NCI-H510A treated with DMSO at 0.1 percent for 48 hours (cell line): ENCODE measurements at regions not wholly inside any gene's neighbourhood (a gene's known extent, or its start where the extent isn't known, plus 50 kb on each side); places are given as distances from the start of the nearest gene placed in this dataset.

Source experiments
- DNase-seq: peaks from one replicate; lab custom pipeline; 2025; lab: John Stamatoyannopoulos, UW

DNA sequence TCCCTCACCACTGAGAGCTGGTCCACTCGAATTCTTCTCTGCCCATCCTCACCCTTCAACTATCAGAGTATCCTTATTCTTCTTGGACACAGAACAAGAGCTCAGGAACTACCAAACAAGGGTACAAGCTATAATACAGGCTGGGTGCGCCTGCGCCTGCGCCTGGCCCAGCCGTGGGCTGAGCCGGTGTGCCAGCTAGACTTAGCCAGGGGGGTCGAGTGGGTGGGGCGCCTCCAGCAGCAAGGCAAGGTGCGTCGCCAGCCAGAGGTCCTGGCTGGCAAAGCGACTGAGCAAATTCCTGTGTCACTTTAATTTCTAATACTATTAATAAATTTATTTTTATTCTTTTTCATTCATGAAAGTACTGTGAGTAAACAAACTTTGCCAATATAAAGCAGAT lies 1072.6 kb upstream of the PIK3C3 start:
- DNase-seq, result no peak

DNA sequence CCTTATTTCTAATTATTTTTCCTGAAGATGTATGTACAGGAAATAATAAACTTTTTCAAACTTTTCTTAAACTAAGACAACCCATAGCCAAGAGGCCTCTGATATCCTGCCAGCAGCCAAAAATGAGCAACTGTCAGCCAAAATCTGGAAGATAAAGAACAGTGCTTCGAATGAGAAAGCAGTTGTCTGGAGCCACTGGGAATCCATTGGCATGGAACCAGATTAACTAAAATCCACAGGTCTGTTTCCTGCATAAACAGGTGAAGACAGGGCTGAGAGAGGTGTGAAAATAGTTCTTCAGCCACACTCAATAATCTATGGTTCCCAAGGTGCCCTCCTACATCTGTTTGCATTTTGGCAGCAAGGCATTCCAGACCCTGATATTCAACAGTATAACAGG lies 1076.7 kb upstream of the PIK3C3 start:
- no peak for DNase-seq

GRCh38 chr18:40877096-40877495 lies 1077.9 kb upstream of the PIK3C3 start:
- no peak for DNase-seq

DNA sequence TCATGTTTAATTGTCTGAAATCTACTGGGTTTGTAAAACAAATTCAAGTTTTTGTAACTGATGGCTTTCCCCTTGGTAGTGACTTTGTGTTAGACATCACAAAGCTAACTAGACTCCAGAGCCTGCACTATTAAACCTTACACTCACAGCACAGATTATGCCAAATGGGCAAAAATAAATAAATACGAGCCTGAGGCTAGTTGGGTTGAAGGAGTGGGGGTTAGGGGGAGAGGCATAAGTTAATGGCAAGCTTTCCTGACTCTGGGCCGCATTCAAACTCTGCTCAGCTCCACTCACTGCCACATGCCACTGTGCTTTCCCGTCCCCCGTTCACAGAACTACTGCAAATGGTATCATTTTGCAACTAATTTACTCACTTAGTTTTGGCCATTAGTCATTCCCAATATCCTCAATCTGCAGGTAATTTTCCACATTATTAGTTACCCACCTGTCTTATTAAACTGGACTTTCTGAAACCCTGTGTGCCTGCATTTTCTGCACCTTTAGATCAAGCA lies 1079.9 kb upstream of the PIK3C3 start:
- DNase-seq, result no peak

DNA sequence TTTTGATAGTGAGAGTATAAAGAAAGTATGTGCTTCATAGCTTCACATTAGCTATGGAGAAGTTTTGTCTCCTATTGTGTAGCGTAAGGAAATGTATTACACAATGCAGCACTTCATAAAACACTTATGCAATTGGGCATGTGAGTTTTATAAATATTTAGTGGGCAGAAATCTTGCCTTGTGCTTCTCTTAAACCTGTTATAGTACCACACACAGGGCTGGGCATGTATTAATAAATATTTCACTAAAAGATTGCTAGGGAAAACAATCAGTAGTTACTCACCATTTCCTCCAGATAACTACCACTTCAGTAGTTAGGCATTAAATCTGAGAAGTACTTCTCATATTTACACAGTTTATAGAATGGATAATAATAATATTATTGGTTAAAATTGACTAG lies 1080.8 kb upstream of the PIK3C3 start:
- DNase-seq, result no peak

DNA sequence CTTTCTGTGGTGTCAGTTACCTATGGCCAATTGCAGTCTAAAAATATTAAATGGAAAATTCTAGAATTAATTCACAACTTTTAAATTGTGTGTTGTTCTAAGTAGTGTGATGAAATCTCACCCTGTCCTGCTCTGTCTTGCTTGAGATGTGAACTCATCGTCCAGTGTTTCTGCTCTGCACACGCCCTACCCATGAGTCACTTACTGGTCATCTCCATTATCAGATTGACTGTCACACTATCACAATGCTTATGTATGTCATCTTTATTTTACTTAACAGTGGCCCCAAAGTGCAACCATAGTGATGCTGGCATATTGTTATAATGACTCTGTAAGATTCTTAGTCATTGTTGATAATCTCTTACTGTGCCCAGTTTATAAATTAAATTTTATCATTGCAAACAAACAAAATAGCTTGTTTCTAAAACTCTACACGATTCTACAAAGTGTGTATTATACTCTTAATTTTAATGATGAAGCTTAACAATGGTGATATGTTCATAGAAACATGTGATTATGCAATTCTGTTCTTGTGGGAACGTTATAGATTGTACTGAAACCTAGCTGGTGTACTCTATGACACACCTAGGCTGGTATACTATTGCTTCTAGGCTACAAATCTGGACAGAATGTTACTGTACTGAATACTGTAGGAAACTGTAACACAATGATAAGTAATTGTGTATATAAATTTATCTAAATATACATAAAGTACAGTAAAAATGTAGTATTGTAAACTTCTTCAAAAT lies 1086.8 kb upstream of the PIK3C3 start:
- DNase-seq, result no peak

- no peak for DNase-seq
Observed at GRCh38 chr18:40867459-40867858, 1087.6 kb upstream of the PIK3C3 start.

DNA sequence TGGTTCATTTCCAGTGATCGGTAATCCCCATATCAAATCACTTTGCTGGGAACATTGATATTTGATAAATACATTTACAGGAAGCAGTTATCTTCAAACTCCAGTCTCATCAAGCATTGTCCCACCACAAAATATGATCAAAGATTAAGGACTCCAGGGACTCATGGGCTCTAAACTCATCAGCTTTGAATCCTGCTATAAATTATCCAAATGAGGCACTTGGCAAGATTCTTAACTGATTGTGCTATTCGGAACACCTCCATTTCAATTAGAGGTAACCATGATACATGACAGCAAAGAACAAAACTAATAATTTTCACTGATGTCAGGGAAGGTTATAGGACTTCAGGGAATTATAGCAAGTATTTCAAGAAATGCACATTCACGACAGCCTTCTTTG lies 1088.1 kb upstream of the PIK3C3 start:
- DNase-seq, result no peak

- DNase-seq, result no peak
Observed at GRCh38 chr18:40866013-40866645, 1088.9 kb upstream of the PIK3C3 start.

DNA sequence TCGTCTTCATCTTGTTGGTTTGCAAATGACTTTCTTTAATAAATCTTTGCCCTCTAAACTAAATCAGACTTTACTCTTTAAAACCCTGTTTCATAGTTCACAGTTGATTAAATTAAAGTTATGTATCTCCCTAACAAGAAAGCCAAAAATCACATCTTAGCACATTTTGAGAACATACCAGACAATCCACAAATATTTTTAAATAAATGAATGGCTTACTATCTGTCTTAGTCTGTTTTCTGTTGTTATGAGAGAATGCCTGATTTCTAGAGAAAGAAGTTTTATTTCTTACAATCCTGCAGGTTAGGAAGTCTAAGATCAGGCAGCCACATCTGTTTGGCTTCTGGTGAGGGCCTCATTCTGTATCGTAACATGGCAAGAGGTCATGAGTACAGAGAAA lies 1090.2 kb upstream of the PIK3C3 start:
- no peak for DNase-seq

- DNase-seq, result no peak
Observed at GRCh38 chr18:40863801-40864200, 1091.2 kb upstream of the PIK3C3 start.

- no peak for DNase-seq
Observed at GRCh38 chr18:40860189-40860588, 1094.8 kb upstream of the PIK3C3 start.

DNA sequence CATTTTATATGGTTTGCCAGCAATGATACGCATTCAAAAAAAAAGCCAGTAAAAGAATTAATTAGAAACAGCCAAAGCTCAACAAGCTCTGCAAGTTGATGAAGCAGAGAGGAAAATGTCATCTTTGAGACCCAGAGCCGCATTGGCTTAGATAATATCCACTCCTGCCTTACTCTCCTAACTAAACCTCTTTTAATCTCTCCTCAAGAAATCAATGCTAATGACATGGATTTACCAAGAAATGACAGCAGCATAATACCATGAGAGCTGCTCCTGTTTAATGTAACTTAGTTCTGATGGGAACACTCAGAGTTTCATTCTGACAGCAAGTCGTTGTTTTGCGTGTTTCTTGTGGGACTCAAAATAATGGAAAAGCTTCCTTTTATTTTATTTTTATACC lies 1099.4 kb upstream of the PIK3C3 start:
- no peak for DNase-seq

DNA sequence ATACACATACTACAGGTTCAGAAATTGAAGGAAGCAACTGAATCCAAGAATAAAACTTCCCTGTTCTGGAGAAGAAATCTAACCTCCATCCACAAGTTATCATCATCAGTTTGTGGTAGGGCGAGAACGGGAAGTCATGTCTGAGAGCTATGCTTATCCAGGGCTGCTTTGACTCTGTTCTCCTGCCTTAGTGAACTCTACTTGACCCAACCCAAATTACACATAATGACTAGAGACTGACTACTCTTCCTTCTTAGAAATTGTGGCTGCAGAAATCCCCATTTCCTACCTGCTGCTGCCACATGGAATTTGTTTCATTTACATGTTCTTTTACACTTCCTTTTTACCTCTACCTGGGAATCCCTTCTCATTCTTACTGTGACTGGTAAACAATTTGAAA lies 1102.6 kb upstream of the PIK3C3 start:
- DNase-seq, result no peak

DNA sequence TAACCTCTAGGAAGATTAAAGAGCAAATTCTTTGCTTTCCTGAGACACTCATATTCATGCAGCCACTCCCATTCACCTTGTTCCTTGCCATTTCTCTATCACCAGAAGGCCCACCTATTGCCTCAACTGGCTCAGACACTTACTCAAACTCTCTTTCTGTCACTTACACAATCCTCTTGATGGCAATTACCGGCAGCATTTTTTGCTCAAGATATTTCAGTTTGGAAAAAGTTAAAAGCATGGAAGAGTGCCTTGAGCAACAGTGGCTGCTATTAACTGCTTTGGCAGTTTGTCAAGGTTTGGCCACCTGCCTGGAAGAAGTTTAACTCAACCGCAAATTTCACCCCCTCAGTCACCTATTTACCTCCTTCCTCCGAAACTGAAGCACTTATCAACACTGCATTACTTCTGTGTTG lies 1104.0 kb upstream of the PIK3C3 start:
- no peak for DNase-seq

GRCh38 chr18:40849886-40850285 lies 1105.1 kb upstream of the PIK3C3 start:
- no peak for DNase-seq

DNA sequence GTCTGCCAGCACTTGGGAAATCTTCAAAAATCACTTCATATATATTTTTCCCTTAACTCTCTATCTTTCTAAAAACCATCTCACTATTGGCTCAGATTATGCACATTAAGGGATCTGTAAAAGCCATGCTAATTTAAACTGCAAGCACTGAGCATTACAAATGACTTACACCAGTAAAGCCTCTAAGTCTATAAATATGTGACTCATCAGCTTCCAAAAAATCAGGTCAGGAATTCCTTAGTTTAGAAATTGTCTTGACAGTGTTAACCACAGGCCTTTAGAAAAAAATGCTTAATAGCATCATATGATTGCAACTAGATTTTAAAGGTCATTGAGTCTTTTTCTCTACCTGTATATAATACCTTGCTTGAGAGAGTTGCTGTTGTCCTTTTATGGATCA lies 1113.6 kb upstream of the PIK3C3 start:
- DNase-seq, result no peak

GRCh38 chr18:40841063-40841462 lies 1114.0 kb upstream of the PIK3C3 start:
- DNase-seq, result no peak

- DNase-seq, result no peak
Observed at GRCh38 chr18:40832362-40832761, 1122.7 kb upstream of the PIK3C3 start.

DNA sequence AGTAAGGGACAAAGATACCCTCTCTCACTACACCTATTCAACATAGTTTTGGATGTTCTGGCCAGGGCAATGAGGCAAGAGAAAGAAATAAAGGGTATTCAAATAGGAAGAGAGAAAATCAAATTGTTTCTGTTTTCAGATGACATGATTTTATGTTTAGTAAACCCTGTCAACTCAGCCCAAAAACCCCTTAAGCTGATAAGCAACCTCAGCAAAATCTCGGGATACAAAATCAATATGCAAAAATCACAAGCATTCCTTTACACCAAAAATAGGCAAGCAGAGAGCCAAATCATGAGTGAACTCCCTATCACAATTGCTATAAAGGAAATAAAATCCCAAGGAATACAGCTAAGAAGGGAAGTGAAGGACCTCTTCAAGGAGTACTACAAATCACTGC lies 1130.7 kb upstream of the PIK3C3 start:
- DNase-seq, result no peak

DNA sequence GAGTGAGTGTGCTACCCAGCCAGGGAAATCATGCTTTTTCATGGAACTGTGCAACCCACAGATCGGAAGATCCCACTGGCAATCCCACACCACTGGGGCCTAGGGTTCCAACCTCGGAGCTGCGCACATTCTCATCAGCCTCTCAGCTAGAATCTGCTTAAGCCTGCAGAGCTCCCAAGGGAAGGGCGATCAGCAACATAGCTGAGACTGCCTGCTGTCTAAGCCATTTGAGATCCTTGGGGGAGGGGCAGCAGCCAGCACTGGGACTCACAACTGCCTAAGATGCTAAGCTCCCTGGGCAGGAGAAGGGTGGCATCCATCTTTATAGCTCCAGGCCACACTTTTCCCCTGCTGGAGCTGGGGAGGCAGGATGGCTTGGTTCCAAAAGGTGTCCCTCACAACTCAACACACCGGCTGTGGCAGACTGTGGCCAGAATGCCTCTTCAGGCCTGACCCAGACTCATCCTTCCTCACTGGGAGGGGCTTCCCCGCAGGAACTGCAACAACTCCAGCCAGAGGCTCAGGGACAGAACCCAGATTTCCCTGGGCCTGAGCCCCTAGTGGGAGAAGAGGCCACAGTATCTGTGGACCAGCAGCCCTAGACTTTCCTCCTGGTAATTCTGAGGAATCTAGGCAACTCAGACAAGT lies 1133.3 kb upstream of the PIK3C3 start:
- DNase-seq, result no peak

DNA sequence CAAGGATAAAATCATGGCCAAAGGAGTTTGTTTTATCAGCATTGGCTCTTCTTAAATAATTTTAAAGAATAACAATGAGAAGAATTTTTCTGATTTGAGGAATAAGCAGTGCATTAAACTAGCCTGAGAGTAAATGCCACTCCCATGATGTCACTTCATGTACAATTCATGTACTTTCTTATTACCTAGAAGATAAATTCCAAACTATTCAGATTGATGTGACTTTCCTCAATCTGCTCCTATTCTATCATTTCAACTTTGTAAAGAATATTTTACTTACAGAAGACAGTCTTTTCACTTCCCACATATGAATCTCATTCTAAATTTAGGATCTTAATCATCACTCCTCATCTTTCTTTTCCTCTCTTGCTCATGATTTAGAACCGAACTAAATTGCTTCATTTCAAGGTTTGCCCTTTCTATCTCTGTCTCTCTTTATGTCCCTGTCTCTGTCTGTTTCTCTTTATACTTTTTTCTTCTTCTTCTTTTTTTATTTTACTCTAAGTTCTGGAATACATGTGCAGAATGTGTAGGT lies 1142.0 kb upstream of the PIK3C3 start:
- no peak for DNase-seq

DNA sequence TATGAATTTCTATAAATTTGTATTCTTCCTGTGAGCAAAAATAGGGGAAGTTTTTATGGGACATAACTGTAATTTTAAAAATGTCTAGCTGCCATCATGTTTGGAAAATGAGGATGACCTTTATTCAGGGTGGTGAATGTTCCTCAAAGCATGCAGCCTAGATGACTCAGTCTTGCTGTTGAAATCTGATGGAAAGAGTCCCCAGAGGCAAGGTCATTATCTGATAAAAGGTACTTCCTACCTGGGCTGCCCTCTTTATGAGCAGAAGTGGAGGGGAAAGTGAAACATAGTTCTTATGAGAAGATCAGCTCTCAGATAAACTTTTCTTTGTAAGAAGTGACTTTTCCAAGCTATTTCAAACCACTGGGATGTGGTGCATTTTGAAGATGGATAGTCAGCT lies 1144.7 kb upstream of the PIK3C3 start:
- no peak for DNase-seq
